GM21786 (cell line): ENCODE measurements at regions not wholly inside any gene's neighbourhood (a gene's known extent, or its start where the extent isn't known, plus 50 kb on each side); places are given as distances from the start of the nearest gene placed in this dataset.
A peak's percentile ranks its signal among the peaks of the same experiment; 100 is the strongest.

ENCODE experiments used
- ATAC-seq: cut with Tn5 transposase; IDR thresholded peaks from one replicate; pipeline ENCODE4 v1.9.1; 2021; ENCODE audit not compliant: unreplicated experiment

GRCh38 chr6:16078064-16078463 is 50.8 kb upstream of the MYLIP start:
- ATAC-seq, result peak; percentile 78

GRCh38 chr6:16069671-16070070 is 59.2 kb upstream of the MYLIP start:
- ATAC-seq, result no peak

GRCh38 chr6:16069222-16069621 is 59.7 kb upstream of the MYLIP start:
- no peak for ATAC-seq

- ATAC-seq, result no peak
Measured at GRCh38 chr6:16067568-16067967, 61.3 kb upstream of the MYLIP start.

- no peak for ATAC-seq
Measured at GRCh38 chr6:16064671-16065072, 64.2 kb upstream of the MYLIP start.

GRCh38 chr6:16063580-16063979 is 65.3 kb upstream of the MYLIP start:
- ATAC-seq, result no peak

- no peak for ATAC-seq
Measured at GRCh38 chr6:16061818-16062217, 67.1 kb upstream of the MYLIP start.

- no peak for ATAC-seq
Measured at GRCh38 chr6:16060039-16060438, 68.8 kb upstream of the MYLIP start.

- ATAC-seq, result no peak
Measured at GRCh38 chr6:16059496-16059895, 69.4 kb upstream of the MYLIP start.

GRCh38 chr6:16058929-16059345 is 69.9 kb upstream of the MYLIP start:
- no peak for ATAC-seq

GRCh38 chr6:16058201-16058928 is 70.5 kb upstream of the MYLIP start:
- ATAC-seq, result no peak

GRCh38 chr6:16057446-16057845 is 71.4 kb upstream of the MYLIP start:
- no peak for ATAC-seq

GRCh38 chr6:16056263-16056870 is 72.5 kb upstream of the MYLIP start:
- ATAC-seq, result no peak

- ATAC-seq, result no peak
Measured at GRCh38 chr6:16055852-16056251, 73.0 kb upstream of the MYLIP start.

- no peak for ATAC-seq
Measured at GRCh38 chr6:16049168-16049567, 79.7 kb upstream of the MYLIP start.

- ATAC-seq, result no peak
Measured at GRCh38 chr6:16048221-16048620, 80.7 kb upstream of the MYLIP start.

GRCh38 chr6:16047435-16047990 is 81.4 kb upstream of the MYLIP start:
- ATAC-seq, result no peak

GRCh38 chr6:16045238-16045637 is 83.6 kb upstream of the MYLIP start:
- ATAC-seq, result no peak

- no peak for ATAC-seq
Measured at GRCh38 chr6:16044211-16044643, 84.7 kb upstream of the MYLIP start.

GRCh38 chr6:16043171-16044135 is 85.4 kb upstream of the MYLIP start:
- ATAC-seq, result peak; percentile 65

- ATAC-seq, result no peak
Measured at GRCh38 chr6:16042751-16043150, 86.1 kb upstream of the MYLIP start.
